ENCODE measurements at regions not wholly inside any gene's neighbourhood (a gene's known extent, or its start where the extent isn't known, plus 50 kb on each side); places are given as distances from the start of the nearest gene placed in this dataset.

DNA sequence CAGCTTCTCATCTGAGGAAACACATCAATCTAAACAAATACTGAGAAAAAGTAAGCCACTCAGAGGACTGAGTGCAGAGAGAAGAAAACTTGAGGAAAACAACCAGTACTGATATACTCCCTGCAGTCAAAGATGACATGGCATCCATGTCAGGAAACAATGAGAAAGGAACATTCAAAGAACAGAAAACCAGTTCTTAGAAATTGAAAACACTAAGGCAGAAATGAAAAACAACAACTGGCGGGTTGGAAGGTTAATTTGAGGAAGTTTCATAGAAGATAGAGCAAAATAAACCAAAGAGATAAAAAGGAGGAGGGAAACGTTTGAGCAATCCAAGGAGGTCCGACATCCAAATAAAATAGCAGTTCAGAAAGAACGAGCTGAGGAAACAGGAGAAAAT lies 475.2 kb downstream of the HINT1 start:
- H3K79me2 ChIP-seq (ENCODE audit: control insufficient read depth, insufficient read depth, low read length, poor library complexity) = no peaks in the 10 kb centered on the region
- no peak overlapping the region for H3K9ac ChIP-seq (ENCODE audit: low read length)
- H2AK5ac ChIP-seq (ENCODE audit: low read length) = no peak overlapping the region
- no peak overlapping the region for H3K4me2 ChIP-seq (ENCODE audit: low read length)
- H3K79me1 ChIP-seq (ENCODE audit: low read length) = no peaks in the 10 kb centered on the region
- no peak overlapping the region for H3K23ac ChIP-seq (ENCODE audit: low read length)
- H4K8ac ChIP-seq (ENCODE audit: low read depth, low read length) = no peak overlapping the region
- WGBS (ENCODE audit: extremely low coverage, insufficient coverage, insufficient read length) = no CpG with 5 or more reads among the region's 4 CpGs
- H2BK120ac ChIP-seq (ENCODE audit: insufficient read depth, low read length, poor library complexity) = no peak overlapping the region
- H2BK12ac ChIP-seq (ENCODE audit: low read length) = no peak overlapping the region
- H2BK5ac ChIP-seq (ENCODE audit: low read depth, low read length, poor library complexity) = no peak overlapping the region
- H3K27me3 ChIP-seq (ENCODE audit: insufficient read depth, low read length) = no peaks in the 10 kb centered on the region
- no peak overlapping the region for H3K14ac ChIP-seq (ENCODE audit: low read length)
- H3K4me1 ChIP-seq (ENCODE audit: control insufficient read depth in 1 of 2, insufficient read depth in 2 of 2, low read length in 2 of 2) = no peaks in the 10 kb centered on the region
- no peak overlapping the region for H3K18ac ChIP-seq (ENCODE audit: low read length)
- H3K4ac ChIP-seq (ENCODE audit: low read depth, low read length) = no peak overlapping the region
- H3K4me3 ChIP-seq (ENCODE audit: low read depth, low read length) = no peak overlapping the region
- H3K27ac ChIP-seq (ENCODE audit: low read depth, low read length) = no peak overlapping the region
- no peaks in the 10 kb centered on the region for H3K9me3 ChIP-seq (ENCODE audit: insufficient read depth, low read depth, low read length)
- no peaks in the 10 kb centered on the region for H3K36me3 ChIP-seq (ENCODE audit: control insufficient read depth in 1 of 2, insufficient read depth in 2 of 2, low read length in 2 of 2)
- no peak for DNase-seq
- no peak overlapping the region for H4K12ac ChIP-seq (ENCODE audit: low read depth, low read length)
- H4K91ac ChIP-seq (ENCODE audit: low read depth, low read length) = no peak overlapping the region
- no peak overlapping the region for H2AFZ ChIP-seq (ENCODE audit: insufficient read depth, low read length, poor library complexity)

DNA sequence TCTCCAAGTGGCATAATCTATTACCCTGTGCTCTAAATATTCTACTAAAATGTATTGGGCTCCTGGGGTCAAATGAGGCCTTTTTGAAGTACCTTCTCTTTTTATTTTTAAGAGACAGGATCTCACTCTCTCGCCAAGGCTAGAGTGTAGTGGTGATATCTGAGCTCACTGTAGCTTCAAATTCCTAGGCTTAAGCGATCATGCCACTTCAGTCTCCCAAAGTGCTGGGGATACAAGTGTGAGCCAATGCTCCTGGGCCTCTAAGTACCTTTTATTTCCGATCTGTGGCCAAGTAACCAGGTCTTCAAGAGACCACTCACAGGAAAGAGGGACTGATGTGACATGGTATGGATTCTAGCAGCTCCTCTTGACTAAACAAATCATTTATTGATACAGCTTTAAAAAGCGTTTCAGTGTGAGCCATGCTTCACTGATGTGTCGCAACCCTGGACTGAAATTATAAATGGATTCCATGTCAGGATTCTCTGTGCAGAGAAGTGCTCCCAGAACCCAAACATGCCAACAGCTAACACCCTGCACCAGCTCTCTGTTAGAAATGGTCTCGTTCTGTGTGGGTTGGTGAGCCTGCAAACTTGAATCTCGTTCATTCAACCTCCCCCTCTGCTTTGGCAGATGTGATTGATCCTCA lies 477.8 kb downstream of the HINT1 start:
- no peak overlapping the region for H3K27ac ChIP-seq (ENCODE audit: low read depth, low read length)
- H3K36me3 ChIP-seq (ENCODE audit: control insufficient read depth in 1 of 2, insufficient read depth in 2 of 2, low read length in 2 of 2) = no peaks in the 10 kb centered on the region
- H3K79me2 ChIP-seq (ENCODE audit: control insufficient read depth, insufficient read depth, low read length, poor library complexity) = no peaks in the 10 kb centered on the region
- no peak overlapping the region for H3K14ac ChIP-seq (ENCODE audit: low read length)
- no peaks in the 10 kb centered on the region for H3K4me1 ChIP-seq (ENCODE audit: control insufficient read depth in 1 of 2, insufficient read depth in 2 of 2, low read length in 2 of 2)
- no peak overlapping the region for H2BK5ac ChIP-seq (ENCODE audit: low read depth, low read length, poor library complexity)
- no peak overlapping the region for H3K4me3 ChIP-seq (ENCODE audit: low read depth, low read length)
- no peak overlapping the region for H4K12ac ChIP-seq (ENCODE audit: low read depth, low read length)
- H2BK12ac ChIP-seq (ENCODE audit: low read length) = no peak overlapping the region
- H4K8ac ChIP-seq (ENCODE audit: low read depth, low read length) = no peak overlapping the region
- H2AFZ ChIP-seq (ENCODE audit: insufficient read depth, low read length, poor library complexity) = no peak overlapping the region
- H4K91ac ChIP-seq (ENCODE audit: low read depth, low read length) = no peak overlapping the region
- H3K9me3 ChIP-seq (ENCODE audit: insufficient read depth, low read depth, low read length) = no peaks in the 10 kb centered on the region
- no peak overlapping the region for H3K18ac ChIP-seq (ENCODE audit: low read length)
- H3K4ac ChIP-seq (ENCODE audit: low read depth, low read length) = no peak overlapping the region
- no peaks in the 10 kb centered on the region for H3K79me1 ChIP-seq (ENCODE audit: low read length)
- DNase-seq = no peak
- no peak overlapping the region for H2AK5ac ChIP-seq (ENCODE audit: low read length)
- no peak overlapping the region for H3K4me2 ChIP-seq (ENCODE audit: low read length)
- H2BK120ac ChIP-seq (ENCODE audit: insufficient read depth, low read length, poor library complexity) = no peak overlapping the region
- WGBS (ENCODE audit: extremely low coverage, insufficient coverage, insufficient read length) = no CpG with 5 or more reads among the region's 7 CpGs
- H3K27me3 ChIP-seq (ENCODE audit: insufficient read depth, low read length) = no peaks in the 10 kb centered on the region
- no peak overlapping the region for H3K23ac ChIP-seq (ENCODE audit: low read length)
- H3K9ac ChIP-seq (ENCODE audit: low read length) = no peak overlapping the region

DNA sequence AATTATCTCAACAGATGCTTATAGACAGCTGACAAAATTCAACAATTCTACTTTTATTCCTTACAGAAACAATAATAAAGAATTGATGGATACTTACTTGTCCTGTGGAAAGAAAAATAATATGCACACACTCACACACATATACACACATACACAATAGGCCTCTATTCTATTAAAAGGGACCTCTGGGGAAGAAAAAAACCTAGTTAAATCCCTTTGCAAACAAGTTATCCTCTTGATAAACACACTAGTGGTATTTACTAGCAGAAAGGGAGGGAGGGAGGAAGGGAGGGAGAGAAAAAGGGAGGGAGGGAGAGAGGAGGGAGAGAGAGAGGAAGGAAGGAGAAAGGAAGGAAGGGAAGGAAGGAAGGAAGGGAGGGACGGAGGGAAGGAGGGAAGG lies 486.4 kb downstream of the HINT1 start:
- Histone ChIP-seq H3K36me3 (ENCODE audit: control insufficient read depth in 1 of 2, insufficient read depth in 2 of 2, low read length in 2 of 2) (no peaks in the 10 kb centered on the region), H3K4ac (ENCODE audit: low read depth, low read length) (no peak overlapping the region), H3K27ac (ENCODE audit: low read depth, low read length) (no peak overlapping the region), H2AFZ (ENCODE audit: insufficient read depth, low read length, poor library complexity) (no peak overlapping the region), H3K4me2 (ENCODE audit: low read length) (no peak overlapping the region), H2AK5ac (ENCODE audit: low read length) (no peak overlapping the region), H3K79me1 (ENCODE audit: low read length) (no peaks in the 10 kb centered on the region), H3K4me3 (ENCODE audit: low read depth, low read length) (no peak overlapping the region), H4K12ac (ENCODE audit: low read depth, low read length) (no peak overlapping the region), H3K23ac (ENCODE audit: low read length) (no peak overlapping the region), H3K9ac (ENCODE audit: low read length) (no peak overlapping the region), H2BK5ac (ENCODE audit: low read depth, low read length, poor library complexity) (no peak overlapping the region), H3K18ac (ENCODE audit: low read length) (no peak overlapping the region), H3K27me3 (ENCODE audit: insufficient read depth, low read length) (no peaks in the 10 kb centered on the region), H3K9me3 (ENCODE audit: insufficient read depth, low read depth, low read length) (no peaks in the 10 kb centered on the region), H3K79me2 (ENCODE audit: control insufficient read depth, insufficient read depth, low read length, poor library complexity) (no peaks in the 10 kb centered on the region), H3K4me1 (ENCODE audit: control insufficient read depth in 1 of 2, insufficient read depth in 2 of 2, low read length in 2 of 2) (no peaks in the 10 kb centered on the region), H3K14ac (ENCODE audit: low read length) (no peak overlapping the region), H4K91ac (ENCODE audit: low read depth, low read length) (no peak overlapping the region), H2BK120ac (ENCODE audit: insufficient read depth, low read length, poor library complexity) (no peak overlapping the region), H2BK12ac (ENCODE audit: low read length) (no peak overlapping the region), H4K8ac (ENCODE audit: low read depth, low read length) (no peak overlapping the region)
- no CpG with 5 or more reads among the region's 1 CpG for WGBS (ENCODE audit: extremely low coverage, insufficient coverage, insufficient read length)
- no peak for DNase-seq

DNA sequence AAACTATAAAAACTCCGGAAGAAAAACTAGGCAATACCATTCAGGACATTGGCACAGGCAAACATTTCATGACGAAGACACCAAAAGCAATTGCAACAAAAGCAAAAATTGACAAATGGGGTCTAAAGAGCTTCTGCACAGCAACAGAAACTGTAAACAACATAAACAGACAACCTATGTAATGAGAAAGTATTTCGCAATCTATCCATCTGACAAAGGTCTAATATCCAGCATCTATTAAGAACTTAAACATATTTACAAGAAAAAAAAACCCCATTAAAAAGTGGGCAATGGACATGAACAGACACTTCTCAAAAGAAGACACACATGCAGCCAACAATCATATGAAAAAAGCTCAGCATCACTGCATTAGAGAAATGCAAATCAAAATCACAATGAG lies 498.6 kb downstream of the HINT1 start:
- H3K18ac ChIP-seq (ENCODE audit: low read length) = no peak overlapping the region
- no peak overlapping the region for H3K23ac ChIP-seq (ENCODE audit: low read length)
- H3K79me1 ChIP-seq (ENCODE audit: low read length) = no peaks in the 10 kb centered on the region
- no peak overlapping the region for H4K12ac ChIP-seq (ENCODE audit: low read depth, low read length)
- no peaks in the 10 kb centered on the region for H3K79me2 ChIP-seq (ENCODE audit: control insufficient read depth, insufficient read depth, low read length, poor library complexity)
- H3K4ac ChIP-seq (ENCODE audit: low read depth, low read length) = no peak overlapping the region
- H2BK5ac ChIP-seq (ENCODE audit: low read depth, low read length, poor library complexity) = no peak overlapping the region
- H3K27me3 ChIP-seq (ENCODE audit: insufficient read depth, low read length) = no peaks in the 10 kb centered on the region
- H4K91ac ChIP-seq (ENCODE audit: low read depth, low read length) = no peak overlapping the region
- H2AFZ ChIP-seq (ENCODE audit: insufficient read depth, low read length, poor library complexity) = no peak overlapping the region
- no peak overlapping the region for H3K9ac ChIP-seq (ENCODE audit: low read length)
- H2BK12ac ChIP-seq (ENCODE audit: low read length) = no peak overlapping the region
- no peaks in the 10 kb centered on the region for H3K4me1 ChIP-seq (ENCODE audit: control insufficient read depth in 1 of 2, insufficient read depth in 2 of 2, low read length in 2 of 2)
- no peak overlapping the region for H4K8ac ChIP-seq (ENCODE audit: low read depth, low read length)
- no CpG with 5 or more reads among the region's 3 CpGs for WGBS (ENCODE audit: extremely low coverage, insufficient coverage, insufficient read length)
- H3K27ac ChIP-seq (ENCODE audit: low read depth, low read length) = no peak overlapping the region
- H2AK5ac ChIP-seq (ENCODE audit: low read length) = no peak overlapping the region
- no peak for DNase-seq
- H3K14ac ChIP-seq (ENCODE audit: low read length) = no peak overlapping the region
- no peaks in the 10 kb centered on the region for H3K9me3 ChIP-seq (ENCODE audit: insufficient read depth, low read depth, low read length)
- H2BK120ac ChIP-seq (ENCODE audit: insufficient read depth, low read length, poor library complexity) = no peak overlapping the region
- no peak overlapping the region for H3K4me2 ChIP-seq (ENCODE audit: low read length)
- H3K36me3 ChIP-seq (ENCODE audit: control insufficient read depth in 1 of 2, insufficient read depth in 2 of 2, low read length in 2 of 2) = no peaks in the 10 kb centered on the region
- H3K4me3 ChIP-seq (ENCODE audit: low read depth, low read length) = no peak overlapping the region

Data from trophoblast cell (in vitro differentiated cells and primary cell).